ENCODE measurements at regions not wholly inside any gene's neighbourhood (a gene's known extent, or its start where the extent isn't known, plus 50 kb on each side); places are given as distances from the start of the nearest gene placed in this dataset.
"Not testable (repeated sequence)": the region's sequence is repeated elsewhere in the genome, so short reads cannot be mapped to it uniquely, and the experiment has no call there.

GRCh38 chr3:839981-840380 is 252.8 kb upstream of the CNTN6 start:
- DNase-seq, result no peak

- DNase-seq, result no peak
Observed at GRCh38 chr3:851098-851790, 241.6 kb upstream of the CNTN6 start.

GRCh38 chr3:852033-852432 is 240.8 kb upstream of the CNTN6 start:
- DNase-seq, result no peak

GRCh38 chr3:853489-853888 is 239.3 kb upstream of the CNTN6 start:
- no peak for DNase-seq

GRCh38 chr3:859135-859534 is 233.7 kb upstream of the CNTN6 start:
- no peak for DNase-seq

- DNase-seq, result no peak
Observed at GRCh38 chr3:861721-862120, 231.1 kb upstream of the CNTN6 start.

GRCh38 chr3:869269-869668 is 223.6 kb upstream of the CNTN6 start:
- DNase-seq, result no peak

- DNase-seq, result no peak
Observed at GRCh38 chr3:869734-870133, 223.1 kb upstream of the CNTN6 start.

GRCh38 chr3:871651-872050 is 221.2 kb upstream of the CNTN6 start:
- DNase-seq, result no peak

GRCh38 chr3:877001-877400 is 215.8 kb upstream of the CNTN6 start:
- no peak for DNase-seq

- no peak for DNase-seq
Observed at GRCh38 chr3:878746-879145, 214.1 kb upstream of the CNTN6 start.

- DNase-seq, result no peak
Observed at GRCh38 chr3:880371-880770, 212.5 kb upstream of the CNTN6 start.

GRCh38 chr3:882533-882932 is 210.3 kb upstream of the CNTN6 start:
- DNase-seq, result no peak

GRCh38 chr3:901953-902778 is 190.7 kb upstream of the CNTN6 start:
- DNase-seq, result no peak

- no peak for DNase-seq
Observed at GRCh38 chr3:905217-905616, 187.6 kb upstream of the CNTN6 start.

GRCh38 chr3:906739-907138 is 186.1 kb upstream of the CNTN6 start:
- DNase-seq, result no peak

GRCh38 chr3:908839-909238 is 184.0 kb upstream of the CNTN6 start:
- no peak for DNase-seq

- not testable (repeated sequence) for DNase-seq
Observed at GRCh38 chr3:912717-913116, 180.1 kb upstream of the CNTN6 start.

GRCh38 chr3:923161-923910 is 169.5 kb upstream of the CNTN6 start:
- DNase-seq, result no peak

- DNase-seq, result no peak
Observed at GRCh38 chr3:930866-931265, 162.0 kb upstream of the CNTN6 start.

- no peak for DNase-seq
Observed at GRCh38 chr3:933326-933725, 159.5 kb upstream of the CNTN6 start.

GRCh38 chr3:944786-945185 is 148.0 kb upstream of the CNTN6 start:
- no peak for DNase-seq

- DNase-seq, result no peak
Observed at GRCh38 chr3:945738-946137, 147.1 kb upstream of the CNTN6 start.

- DNase-seq, result no peak
Observed at GRCh38 chr3:952906-953305, 139.9 kb upstream of the CNTN6 start.
